ENCODE measurements at regions not wholly inside any gene's neighbourhood (a gene's known extent, or its start where the extent isn't known, plus 50 kb on each side); places are given as distances from the start of the nearest gene placed in this dataset.
A peak's percentile ranks its signal among the peaks of the same experiment; 100 is the strongest.

DNA sequence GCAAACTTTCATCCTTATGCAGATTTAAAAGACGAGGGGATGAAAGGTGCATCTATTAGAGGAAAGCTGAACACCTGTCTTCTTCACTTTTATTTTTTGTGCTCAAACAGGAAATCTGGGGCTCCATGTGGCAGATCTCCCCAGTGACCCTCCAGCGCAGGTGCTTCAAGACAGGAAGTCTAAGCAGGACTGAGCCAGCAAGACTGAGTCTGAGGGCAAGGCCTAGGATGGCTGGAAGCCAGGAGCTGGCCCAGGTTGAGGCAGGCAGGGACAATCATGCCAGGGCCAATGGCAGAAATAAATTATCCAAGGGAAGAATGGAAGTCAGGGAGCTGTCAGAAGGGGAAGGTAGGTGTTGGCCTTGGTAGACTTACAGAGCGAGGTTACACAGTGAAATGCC lies 101.1 kb upstream of the SPON1 start:
- Histone ChIP-seq H3K4me1 (ENCODE audit: insufficient read depth, low read length) (peaks cover 29% of the 10 kb centered on the region), H3K27ac (ENCODE audit: low read length) (no peak overlapping the region; the same call in 1 of the 2 replicates), H3K4me2 (ENCODE audit: low read length) (no peak overlapping the region), H3K27me3 (ENCODE audit: low read length) (no peaks in the 10 kb centered on the region), H4K20me1 (ENCODE audit: low read length) (no peaks in the 10 kb centered on the region), H3K9me3 (ENCODE audit: low read length) (no peaks in the 10 kb centered on the region), H3K79me2 (ENCODE audit: low read length) (no peaks in the 10 kb centered on the region), H3K9me2 (replicated peaks; ENCODE audit: low read length) (no peaks in the 10 kb centered on the region), H3F3A (ENCODE audit: low read length, unreplicated experiment) (no peaks in the 10 kb centered on the region), H3K9ac (ENCODE audit: low read length) (no peak overlapping the region), H3K4me3 (ENCODE audit: low read length) (no peak overlapping the region), H3K36me3 (ENCODE audit: low read depth, low read length) (no peaks in the 10 kb centered on the region), H2AFZ (ENCODE audit: low read length) (no peak overlapping the region)
- no TSS peak for BruUV-seq (replicated peaks)
- CTCF ChIA-PET = no interaction called here
- TF ChIP-seq EZH2 (IDR thresholded peaks at IDR 0.05; ENCODE audit: low read length, unreplicated experiment) (no peak), EZH2phosphoT487 (IDR thresholded peaks at IDR 0.05; ENCODE audit: borderline replicate concordance, low read length) (no peak)
- TF ChIP-seq, protein P1, sequence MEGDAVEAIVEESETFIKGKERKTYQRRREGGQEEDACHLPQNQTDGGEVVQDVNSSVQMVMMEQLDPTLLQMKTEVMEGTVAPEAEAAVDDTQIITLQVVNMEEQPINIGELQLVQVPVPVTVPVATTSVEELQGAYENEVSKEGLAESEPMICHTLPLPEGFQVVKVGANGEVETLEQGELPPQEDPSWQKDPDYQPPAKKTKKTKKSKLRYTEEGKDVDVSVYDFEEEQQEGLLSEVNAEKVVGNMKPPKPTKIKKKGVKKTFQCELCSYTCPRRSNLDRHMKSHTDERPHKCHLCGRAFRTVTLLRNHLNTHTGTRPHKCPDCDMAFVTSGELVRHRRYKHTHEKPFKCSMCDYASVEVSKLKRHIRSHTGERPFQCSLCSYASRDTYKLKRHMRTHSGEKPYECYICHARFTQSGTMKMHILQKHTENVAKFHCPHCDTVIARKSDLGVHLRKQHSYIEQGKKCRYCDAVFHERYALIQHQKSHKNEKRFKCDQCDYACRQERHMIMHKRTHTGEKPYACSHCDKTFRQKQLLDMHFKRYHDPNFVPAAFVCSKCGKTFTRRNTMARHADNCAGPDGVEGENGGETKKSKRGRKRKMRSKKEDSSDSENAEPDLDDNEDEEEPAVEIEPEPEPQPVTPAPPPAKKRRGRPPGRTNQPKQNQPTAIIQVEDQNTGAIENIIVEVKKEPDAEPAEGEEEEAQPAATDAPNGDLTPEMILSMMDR (conservative IDR thresholded peaks at IDR 0.05; ENCODE audit: low read depth, low read length) = no peak
- DNase-seq = no peak
- intact Hi-C loops (cut with micrococcal nuclease) = loop anchor here (10.0 kb wide), 1 partner anchor 197 kb away; the partner anchor contains the start of gene FAR1
- POLR2A ChIA-PET (ENCODE audit: unreplicated experiment) = no interaction called here
- no peak for ATAC-seq

DNA sequence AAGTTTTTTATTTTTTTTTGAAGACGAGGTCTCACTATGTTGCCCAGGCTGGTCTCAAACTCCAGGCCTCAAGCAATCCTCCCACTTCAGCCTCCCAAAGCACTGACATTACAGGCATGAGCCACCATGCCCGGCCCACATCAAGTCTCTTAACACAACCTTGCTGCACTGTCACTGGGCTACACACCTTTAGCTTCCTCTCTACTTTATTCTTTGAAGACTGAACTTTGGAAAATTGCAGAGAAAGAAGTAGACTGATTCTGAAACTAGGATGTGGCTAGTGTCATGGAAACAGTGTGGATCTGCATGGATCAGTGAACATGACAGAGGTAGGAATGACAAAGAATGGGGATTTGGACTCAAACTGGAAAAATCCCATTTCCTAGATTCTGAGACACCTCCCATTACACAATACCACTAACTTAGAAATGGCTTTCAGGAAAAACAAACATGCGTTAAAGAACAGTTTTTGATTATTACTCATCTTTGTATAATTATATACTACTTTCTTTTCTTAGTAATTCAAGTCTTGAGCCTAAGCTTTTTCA lies 99.6 kb upstream of the SPON1 start:
- no peaks in the 10 kb centered on the region for H3K9me2 ChIP-seq (replicated peaks; ENCODE audit: low read length)

More for the DNA sequence above, 99.6 kb upstream of the SPON1 start:
- DNase-seq = peak; percentile 24
- Histone ChIP-seq H3K79me2 (ENCODE audit: low read length) (no peaks in the 10 kb centered on the region), H3K4me1 (ENCODE audit: insufficient read depth, low read length) (peaks cover 21% of the 10 kb centered on the region), H3K4me2 (ENCODE audit: low read length) (no peak overlapping the region), H4K20me1 (ENCODE audit: low read length) (no peaks in the 10 kb centered on the region), H3F3A (ENCODE audit: low read length, unreplicated experiment) (no peaks in the 10 kb centered on the region), H3K9me3 (ENCODE audit: low read length) (no peaks in the 10 kb centered on the region), H3K36me3 (ENCODE audit: low read depth, low read length) (no peaks in the 10 kb centered on the region), H2AFZ (ENCODE audit: low read length) (no peak overlapping the region), H3K27ac (ENCODE audit: low read length) (peak overlapping the region; percentile 40; the same call in 1 of the 2 replicates), H3K27me3 (ENCODE audit: low read length) (no peaks in the 10 kb centered on the region), H3K9ac (ENCODE audit: low read length) (no peak overlapping the region), H3K4me3 (ENCODE audit: low read length) (no peak overlapping the region)
- TF ChIP-seq EZH2 (IDR thresholded peaks at IDR 0.05; ENCODE audit: low read length, unreplicated experiment) (no peak), EZH2phosphoT487 (IDR thresholded peaks at IDR 0.05; ENCODE audit: borderline replicate concordance, low read length) (no peak)
- TF ChIP-seq, protein P1 (conservative IDR thresholded peaks at IDR 0.05; ENCODE audit: low read depth, low read length) = no peak
- ChIA-PET POLR2A (ENCODE audit: unreplicated experiment) (no interaction called here), CTCF (no interaction called here)
- BruUV-seq (replicated peaks) = no TSS peak
- peak; percentile 49 for ATAC-seq
- intact Hi-C loops (cut with micrococcal nuclease) = loop anchor here (10.0 kb wide), 1 partner anchor 198 kb away; the partner anchor contains the start of gene FAR1

Data from PC-3 (cell line).